ENCODE measurements at regions not wholly inside any gene's neighbourhood (a gene's known extent, or its start where the extent isn't known, plus 50 kb on each side); places are given as distances from the start of the nearest gene placed in this dataset.

DNA sequence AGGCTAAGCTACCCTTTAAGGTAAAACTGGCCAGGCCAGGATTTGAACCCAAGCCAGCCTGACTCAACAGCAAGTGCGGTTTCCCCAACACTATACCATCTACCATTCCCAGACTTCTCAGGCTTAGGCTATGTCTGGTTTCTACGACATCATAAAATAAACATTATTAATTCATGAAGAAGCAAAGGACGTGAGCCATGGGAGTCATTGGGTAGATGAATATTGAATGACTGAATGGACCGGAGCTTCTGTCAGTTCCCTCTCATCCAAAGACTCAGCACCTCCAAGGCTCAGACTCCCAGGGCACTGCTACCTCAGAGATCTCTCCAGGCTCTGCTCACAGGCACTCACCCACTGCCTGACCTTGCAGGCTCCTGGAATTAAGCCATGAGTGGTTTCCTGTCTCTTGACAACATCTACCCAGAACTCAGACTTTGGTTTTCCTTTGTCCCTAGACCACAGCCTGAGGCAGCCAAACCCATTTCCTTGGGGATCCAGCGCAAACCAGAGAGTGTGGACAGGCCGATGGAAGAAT is 64.6 kb upstream of the STEAP1B start:
- TF ChIP-seq POLR2A (IDR thresholded peaks at IDR 0.05) = no peak
- TF ChIP-seq, protein P1, sequence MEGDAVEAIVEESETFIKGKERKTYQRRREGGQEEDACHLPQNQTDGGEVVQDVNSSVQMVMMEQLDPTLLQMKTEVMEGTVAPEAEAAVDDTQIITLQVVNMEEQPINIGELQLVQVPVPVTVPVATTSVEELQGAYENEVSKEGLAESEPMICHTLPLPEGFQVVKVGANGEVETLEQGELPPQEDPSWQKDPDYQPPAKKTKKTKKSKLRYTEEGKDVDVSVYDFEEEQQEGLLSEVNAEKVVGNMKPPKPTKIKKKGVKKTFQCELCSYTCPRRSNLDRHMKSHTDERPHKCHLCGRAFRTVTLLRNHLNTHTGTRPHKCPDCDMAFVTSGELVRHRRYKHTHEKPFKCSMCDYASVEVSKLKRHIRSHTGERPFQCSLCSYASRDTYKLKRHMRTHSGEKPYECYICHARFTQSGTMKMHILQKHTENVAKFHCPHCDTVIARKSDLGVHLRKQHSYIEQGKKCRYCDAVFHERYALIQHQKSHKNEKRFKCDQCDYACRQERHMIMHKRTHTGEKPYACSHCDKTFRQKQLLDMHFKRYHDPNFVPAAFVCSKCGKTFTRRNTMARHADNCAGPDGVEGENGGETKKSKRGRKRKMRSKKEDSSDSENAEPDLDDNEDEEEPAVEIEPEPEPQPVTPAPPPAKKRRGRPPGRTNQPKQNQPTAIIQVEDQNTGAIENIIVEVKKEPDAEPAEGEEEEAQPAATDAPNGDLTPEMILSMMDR (IDR thresholded peaks at IDR 0.05) = no peak

Data from thyroid gland (tissue), 4 donors.